Thoracic aorta (tissue), 2 donors: ENCODE measurements at regions not wholly inside any gene's neighbourhood (a gene's known extent, or its start where the extent isn't known, plus 50 kb on each side); places are given as distances from the start of the nearest gene placed in this dataset.

Experiments
- ATAC-seq: fragments of 150-250 bp; one replicate; pipeline ENCODE4 v1.8.0; 2017; ENCODE audit warnings: low read depth; ENCODE audit not compliant: insufficient number of reproducible peaks, low FRiP score
- DNase-seq: peaks from one replicate; pipeline ENCODE4 v3.0.0-alpha.2; 2020; ENCODE audit warnings: low spot score
- H3K27ac ChIP-seq, 2 donors: fragments of 200-600 bp; sonication (generic); 1 replicate in 1 of 2; 2 replicates in 1 of 2; pipeline ENCODE4 v1.5.1; 2016; ENCODE audit warnings: mild to moderate bottlenecking in 2 of 2, moderate library complexity in 2 of 2
- H3K27me3 ChIP-seq: fragments of 200-600 bp; sonication (generic); replicated peaks from 2 replicates; pipeline ENCODE4 v1.6.0; 2016; ENCODE audit warnings: mild to moderate bottlenecking; ENCODE audit not compliant: insufficient read depth
- H3K36me3 ChIP-seq: fragments of 200-600 bp; sonication (generic); one replicate; pipeline ENCODE4 v1.5.1; 2016
- H3K4me1 ChIP-seq, 2 donors: fragments of 200-600 bp; sonication (generic); 1 replicate in 1 of 2; 2 replicates in 1 of 2; pipeline versions ENCODE4 v1.5.1 to v1.6.0; 2016; ENCODE audit warnings: low read depth in 2 of 2, mild to moderate bottlenecking in 1 of 2; ENCODE audit not compliant: control insufficient read depth in 1 of 2
- H3K4me3 ChIP-seq: fragments of 200-600 bp; sonication (generic); 2 replicates; pipeline ENCODE4 v1.5.1; 2016; ENCODE audit warnings: mild to moderate bottlenecking
- H3K9me3 ChIP-seq: fragments of 200-600 bp; sonication (generic); 2 replicates; pipeline ENCODE4 v1.5.1; 2016
- CTCF ChIP-seq: fragments of 200-600 bp; sonication (generic); IDR thresholded peaks from one replicate; pipeline ENCODE4 v1.5.1; 2019; ENCODE audit warnings: antibody characterized with exemption

- ATAC-seq (no peak), DNase-seq (no peak)
- peaks cover 6 to 8% of the 10 kb centered on the region in 2 donors for H3K4me1 ChIP-seq
- no peak overlapping the region for H3K27ac ChIP-seq
- no peaks in the 10 kb centered on the region for H3K36me3 ChIP-seq
- no peaks in the 10 kb centered on the region for H3K9me3 ChIP-seq
- TF ChIP-seq CTCF: no peak
- no peak overlapping the region for H3K4me3 ChIP-seq
- no peaks in the 10 kb centered on the region for H3K27me3 ChIP-seq
Observed at GRCh38 chr7:41910940-41911600, 208.2 kb upstream of the INHBA start.

- H3K4me1 ChIP-seq: no peaks in the 10 kb centered on the region
- no peaks in the 10 kb centered on the region for H3K36me3 ChIP-seq
- H3K9me3 ChIP-seq: no peaks in the 10 kb centered on the region
- no peak overlapping the region for H3K27ac ChIP-seq
- H3K4me3 ChIP-seq: no peak overlapping the region
- TF ChIP-seq CTCF: no peak
- no peak for ATAC-seq
- no peak for DNase-seq
- no peaks in the 10 kb centered on the region for H3K27me3 ChIP-seq
Observed at GRCh38 chr7:41907444-41907843, 204.6 kb upstream of the INHBA start.

GRCh38 chr7:41900532-41900931, 197.6 kb upstream of the INHBA start:
- no peak for TF ChIP-seq CTCF
- Histone ChIP-seq H3K27ac (no peak overlapping the region), H3K4me1 (no peaks in the 10 kb centered on the region), H3K27me3 (no peaks in the 10 kb centered on the region), H3K9me3 (no peaks in the 10 kb centered on the region), H3K36me3 (no peaks in the 10 kb centered on the region), H3K4me3 (no peak overlapping the region)
- ATAC-seq (no peak), DNase-seq (no peak)

GRCh38 chr7:41899823-41900433, 197.0 kb upstream of the INHBA start:
- Histone ChIP-seq H3K9me3 (no peaks in the 10 kb centered on the region), H3K27ac (no peak overlapping the region), H3K4me3 (no peak overlapping the region), H3K36me3 (no peaks in the 10 kb centered on the region), H3K4me1 (no peaks in the 10 kb centered on the region), H3K27me3 (no peaks in the 10 kb centered on the region)
- DNase-seq: no peak
- ATAC-seq: no peak
- no peak for TF ChIP-seq CTCF

- Histone ChIP-seq H3K9me3 (no peaks in the 10 kb centered on the region), H3K36me3 (no peaks in the 10 kb centered on the region), H3K27me3 (no peaks in the 10 kb centered on the region), H3K4me1 (no peaks in the 10 kb centered on the region), H3K27ac (no peak overlapping the region), H3K4me3 (no peak overlapping the region)
- ATAC-seq (no peak), DNase-seq (no peak)
- no peak for TF ChIP-seq CTCF
Observed at GRCh38 chr7:41893656-41894055, 190.8 kb upstream of the INHBA start.
